ENCODE measurements at regions not wholly inside any gene's neighbourhood (a gene's known extent, or its start where the extent isn't known, plus 50 kb on each side); places are given as distances from the start of the nearest gene placed in this dataset.

DNA sequence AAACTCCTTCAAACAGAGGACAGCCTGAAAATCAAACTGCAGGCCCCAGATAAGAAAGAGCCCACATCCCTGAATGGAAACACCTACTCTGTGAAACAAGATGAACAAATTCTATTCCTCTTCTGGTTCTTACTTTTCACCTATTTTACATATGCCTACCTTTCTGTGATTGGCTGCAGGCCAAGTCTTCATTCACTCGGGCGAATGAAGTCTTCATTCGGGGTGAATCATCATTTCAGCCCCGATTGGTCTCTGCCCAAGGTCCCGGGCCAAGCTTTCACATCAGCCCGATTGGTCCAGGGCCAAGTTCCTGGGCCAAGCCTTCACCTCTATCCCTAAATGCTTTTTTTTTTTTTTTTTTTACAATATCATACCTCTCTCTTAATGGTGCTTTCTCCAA is 529.8 kb upstream of the ACTRT1 start:
- no peaks in the 10 kb centered on the region for H3K9me3 ChIP-seq (ENCODE audit: control insufficient read depth, low read depth, low read length)
- TF ChIP-seq EZH2 (IDR thresholded peaks at IDR 0.05; ENCODE audit: low read length): no peak
- TF ChIP-seq, protein P1, sequence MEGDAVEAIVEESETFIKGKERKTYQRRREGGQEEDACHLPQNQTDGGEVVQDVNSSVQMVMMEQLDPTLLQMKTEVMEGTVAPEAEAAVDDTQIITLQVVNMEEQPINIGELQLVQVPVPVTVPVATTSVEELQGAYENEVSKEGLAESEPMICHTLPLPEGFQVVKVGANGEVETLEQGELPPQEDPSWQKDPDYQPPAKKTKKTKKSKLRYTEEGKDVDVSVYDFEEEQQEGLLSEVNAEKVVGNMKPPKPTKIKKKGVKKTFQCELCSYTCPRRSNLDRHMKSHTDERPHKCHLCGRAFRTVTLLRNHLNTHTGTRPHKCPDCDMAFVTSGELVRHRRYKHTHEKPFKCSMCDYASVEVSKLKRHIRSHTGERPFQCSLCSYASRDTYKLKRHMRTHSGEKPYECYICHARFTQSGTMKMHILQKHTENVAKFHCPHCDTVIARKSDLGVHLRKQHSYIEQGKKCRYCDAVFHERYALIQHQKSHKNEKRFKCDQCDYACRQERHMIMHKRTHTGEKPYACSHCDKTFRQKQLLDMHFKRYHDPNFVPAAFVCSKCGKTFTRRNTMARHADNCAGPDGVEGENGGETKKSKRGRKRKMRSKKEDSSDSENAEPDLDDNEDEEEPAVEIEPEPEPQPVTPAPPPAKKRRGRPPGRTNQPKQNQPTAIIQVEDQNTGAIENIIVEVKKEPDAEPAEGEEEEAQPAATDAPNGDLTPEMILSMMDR (optimal IDR thresholded peaks at IDR 0.05 in 1 of 3, IDR thresholded peaks at IDR 0.05 in 1 of 3, conservative IDR thresholded peaks at IDR 0.05 in 1 of 3; ENCODE audit: extremely low read depth in 1 of 3, insufficient read depth in 2 of 3, low read length in 3 of 3): no peak
- FAIRE-seq: no peak

DNA sequence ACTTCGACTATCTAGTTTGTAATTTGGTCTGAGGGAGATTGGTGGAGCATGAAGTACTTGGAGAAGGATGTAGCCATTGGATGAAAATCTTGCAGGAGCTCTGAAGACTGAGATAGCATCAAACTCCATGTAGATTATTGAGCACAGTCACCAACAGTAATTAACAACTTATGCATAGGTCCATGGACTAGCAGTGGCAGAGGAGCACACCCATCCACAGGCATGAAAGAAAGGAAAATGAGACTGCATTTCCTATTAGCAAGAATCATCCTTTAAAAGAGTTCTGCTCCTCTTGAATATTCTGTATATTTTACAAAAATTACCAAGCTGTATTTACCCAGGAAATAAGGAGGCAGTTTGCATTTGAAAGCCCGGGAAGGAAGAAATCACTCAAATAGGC is 529.4 kb upstream of the ACTRT1 start:
- Histone ChIP-seq H3K79me2 (ENCODE audit: control insufficient read depth, insufficient read depth, low read length) (no peaks in the 10 kb centered on the region), H3K36me3 (ENCODE audit: control insufficient read depth in 2 of 2, extremely low read depth in 1 of 2, insufficient read depth in 2 of 2, low read length in 2 of 2) (no peaks in the 10 kb centered on the region), H3K4me2 (ENCODE audit: control insufficient read depth, extremely low read depth, insufficient read depth, low read depth, low read length) (no peak overlapping the region), H3K9me3 (ENCODE audit: control insufficient read depth, low read depth, low read length) (no peaks in the 10 kb centered on the region), H3K4me1 (ENCODE audit: control insufficient read depth, extremely low read depth, insufficient read depth, low read length) (no peaks in the 10 kb centered on the region), H3K9me1 (ENCODE audit: control insufficient read depth, extremely low read depth, insufficient read depth, low read length) (no peaks in the 10 kb centered on the region), H3K27me3 (ENCODE audit: control insufficient read depth, extremely low read depth, insufficient read depth, low read length) (no peaks in the 10 kb centered on the region), H2AFZ (ENCODE audit: control insufficient read depth, low read length) (no peak overlapping the region), H4K20me1 (ENCODE audit: control insufficient read depth, extremely low read depth, insufficient read depth, low read length) (no peaks in the 10 kb centered on the region), H3K4me3 (ENCODE audit: control insufficient read depth in 2 of 3, extremely low read depth in 1 of 3, insufficient read depth in 2 of 3, low read depth in 1 of 3, low read length in 3 of 3) (no peak overlapping the region), H3K27ac (ENCODE audit: control insufficient read depth, insufficient read depth, low read length) (no peak overlapping the region), H3K9ac (ENCODE audit: control insufficient read depth, extremely low read depth, insufficient read depth, low read length) (no peak overlapping the region)
- dilution Hi-C loops (cut with MboI; ENCODE audit: extremely low pct_ligation_motif_present, low sequenced_read_pairs): no loop called here
- TF ChIP-seq, protein P1 (optimal IDR thresholded peaks at IDR 0.05 in 1 of 3, IDR thresholded peaks at IDR 0.05 in 1 of 3, conservative IDR thresholded peaks at IDR 0.05 in 1 of 3; ENCODE audit: extremely low read depth in 1 of 3, insufficient read depth in 2 of 3, low read length in 3 of 3): no peak
- no peak for TF ChIP-seq EZH2 (IDR thresholded peaks at IDR 0.05; ENCODE audit: low read length)
- DNase-seq (ENCODE audit: low read depth, low spot score) (no peak), FAIRE-seq (no peak)

More for the DNA sequence above, 529.8 kb upstream of the ACTRT1 start:
- Histone ChIP-seq H3K9me1 (ENCODE audit: control insufficient read depth, extremely low read depth, insufficient read depth, low read length) (no peaks in the 10 kb centered on the region), H3K4me1 (ENCODE audit: control insufficient read depth, extremely low read depth, insufficient read depth, low read length) (no peaks in the 10 kb centered on the region), H2AFZ (ENCODE audit: control insufficient read depth, low read length) (no peak overlapping the region), H3K36me3 (ENCODE audit: control insufficient read depth in 2 of 2, extremely low read depth in 1 of 2, insufficient read depth in 2 of 2, low read length in 2 of 2) (no peaks in the 10 kb centered on the region), H4K20me1 (ENCODE audit: control insufficient read depth, extremely low read depth, insufficient read depth, low read length) (no peaks in the 10 kb centered on the region), H3K4me2 (ENCODE audit: control insufficient read depth, extremely low read depth, insufficient read depth, low read depth, low read length) (no peak overlapping the region), H3K9ac (ENCODE audit: control insufficient read depth, extremely low read depth, insufficient read depth, low read length) (no peak overlapping the region), H3K27ac (ENCODE audit: control insufficient read depth, insufficient read depth, low read length) (no peak overlapping the region), H3K79me2 (ENCODE audit: control insufficient read depth, insufficient read depth, low read length) (no peaks in the 10 kb centered on the region), H3K4me3 (ENCODE audit: control insufficient read depth in 2 of 3, extremely low read depth in 1 of 3, insufficient read depth in 2 of 3, low read depth in 1 of 3, low read length in 3 of 3) (no peak overlapping the region), H3K27me3 (ENCODE audit: control insufficient read depth, extremely low read depth, insufficient read depth, low read length) (no peaks in the 10 kb centered on the region)
- no peak for DNase-seq (ENCODE audit: low read depth, low spot score)
- dilution Hi-C loops (cut with MboI; ENCODE audit: extremely low pct_ligation_motif_present, low sequenced_read_pairs): no loop called here

All from keratinocyte (primary cell).